MM.1S (cell line): ENCODE measurements at regions not wholly inside any gene's neighbourhood (a gene's known extent, or its start where the extent isn't known, plus 50 kb on each side); places are given as distances from the start of the nearest gene placed in this dataset.

Source experiments
- EZH2phosphoT487 ChIP-seq: fragments of 300-600 bp; sonication (generic); IDR thresholded peaks from 2 replicates; pipeline ENCODE4 v1.6.1; 2018; ENCODE audit warnings: antibody characterized with exemption, low read length
- TF ChIP-seq, protein P1 (sequence below): fragments of 300-600 bp; sonication (generic); IDR thresholded peaks from 2 replicates; pipeline ENCODE4 v1.5.1; 2016; ENCODE audit warnings: antibody characterized with exemption, low read length, mixed read lengths

DNA sequence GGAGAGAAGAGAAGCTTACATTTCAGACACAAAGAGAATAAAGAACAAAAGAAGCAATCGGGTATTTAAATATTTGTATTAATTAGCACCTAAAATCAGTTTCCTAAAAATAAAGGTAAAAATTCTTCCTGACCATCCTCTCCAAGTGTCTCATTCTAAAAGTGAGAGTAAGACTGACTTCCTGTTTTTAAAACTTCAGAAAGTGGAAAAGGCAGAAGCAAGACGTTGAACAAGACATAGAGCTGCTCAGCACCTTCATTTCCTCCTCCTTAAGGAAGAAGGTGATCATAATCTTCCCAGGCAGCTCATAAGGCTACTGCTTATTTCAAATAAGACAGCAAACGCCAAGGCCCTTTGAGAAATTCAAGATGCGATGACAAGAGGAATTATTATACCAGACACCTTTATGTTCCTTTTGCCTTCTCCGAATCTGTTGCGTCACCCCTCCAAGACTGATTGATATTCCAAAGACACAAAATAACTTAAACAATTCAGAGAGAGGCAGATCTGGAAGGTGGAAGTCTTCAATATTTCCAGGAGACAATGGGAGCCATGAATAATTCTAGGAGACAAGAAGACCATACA is 238.8 kb upstream of the TLE3 start:
- TF ChIP-seq, protein P1, sequence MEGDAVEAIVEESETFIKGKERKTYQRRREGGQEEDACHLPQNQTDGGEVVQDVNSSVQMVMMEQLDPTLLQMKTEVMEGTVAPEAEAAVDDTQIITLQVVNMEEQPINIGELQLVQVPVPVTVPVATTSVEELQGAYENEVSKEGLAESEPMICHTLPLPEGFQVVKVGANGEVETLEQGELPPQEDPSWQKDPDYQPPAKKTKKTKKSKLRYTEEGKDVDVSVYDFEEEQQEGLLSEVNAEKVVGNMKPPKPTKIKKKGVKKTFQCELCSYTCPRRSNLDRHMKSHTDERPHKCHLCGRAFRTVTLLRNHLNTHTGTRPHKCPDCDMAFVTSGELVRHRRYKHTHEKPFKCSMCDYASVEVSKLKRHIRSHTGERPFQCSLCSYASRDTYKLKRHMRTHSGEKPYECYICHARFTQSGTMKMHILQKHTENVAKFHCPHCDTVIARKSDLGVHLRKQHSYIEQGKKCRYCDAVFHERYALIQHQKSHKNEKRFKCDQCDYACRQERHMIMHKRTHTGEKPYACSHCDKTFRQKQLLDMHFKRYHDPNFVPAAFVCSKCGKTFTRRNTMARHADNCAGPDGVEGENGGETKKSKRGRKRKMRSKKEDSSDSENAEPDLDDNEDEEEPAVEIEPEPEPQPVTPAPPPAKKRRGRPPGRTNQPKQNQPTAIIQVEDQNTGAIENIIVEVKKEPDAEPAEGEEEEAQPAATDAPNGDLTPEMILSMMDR, result no peak
- TF ChIP-seq EZH2phosphoT487, result no peak
